CD14-positive monocyte (primary cell): ENCODE measurements at regions not wholly inside any gene's neighbourhood (a gene's known extent, or its start where the extent isn't known, plus 50 kb on each side); places are given as distances from the start of the nearest gene placed in this dataset.
"Not testable (repeated sequence)": the region's sequence is repeated elsewhere in the genome, so short reads cannot be mapped to it uniquely, and the experiment has no call there.

Experiments used
- DNase-seq, 3 donors: peaks; one replicate each; pipeline ENCODE4 v3.0.0-alpha.2; 2011 to 2022
- H2AFZ ChIP-seq: 2 replicates; pipeline ENCODE4 v1.6.0; 2012; ENCODE audit warnings: mild to moderate bottlenecking, low read depth, low read length, inconsistent platforms; ENCODE audit not compliant: insufficient read depth, poor library complexity, severe bottlenecking
- H3K27ac ChIP-seq, 2 donors: 1 replicate in 1 of 2; 2 replicates in 1 of 2; pipeline ENCODE4 v1.5.1; 2012 to 2013; ENCODE audit warnings: low read length in 2 of 2, control low read depth in 1 of 2, inconsistent platforms in 1 of 2, low read depth in 1 of 2, mild to moderate bottlenecking in 1 of 2
- H3K27me3 ChIP-seq, 2 donors: one replicate each; pipeline versions ENCODE4 v1.6.0 to v1.6.1; 2011 to 2013; ENCODE audit warnings: low read length in 2 of 2; ENCODE audit not compliant: control insufficient read depth in 2 of 2, insufficient read depth in 2 of 2
- H3K36me3 ChIP-seq, 2 donors: replicated peaks in 1 of 2; 1 replicate in 1 of 2; 2 replicates in 1 of 2; pipeline versions ENCODE4 v1.5.1 to v1.6.1; 2012 to 2013; ENCODE audit warnings: low read length in 2 of 2, control low read depth in 1 of 2, inconsistent platforms in 1 of 2, mild to moderate bottlenecking in 1 of 2; ENCODE audit not compliant: insufficient read depth in 2 of 2, control insufficient read depth in 1 of 2
- H3K4me1 ChIP-seq, 2 donors: 1 replicate in 1 of 2; 2 replicates in 1 of 2; pipeline versions ENCODE4 v1.5.1 to v1.6.1; 2012 to 2013; ENCODE audit warnings: low read length in 2 of 2, control low read depth in 1 of 2, inconsistent platforms in 1 of 2, mild to moderate bottlenecking in 1 of 2, moderate library complexity in 1 of 2; ENCODE audit not compliant: insufficient read depth in 2 of 2, control insufficient read depth in 1 of 2
- H3K4me2 ChIP-seq: replicated peaks from 2 replicates; pipeline ENCODE3; 2012; ENCODE audit warnings: low read length, moderate library complexity, mild to moderate bottlenecking; ENCODE audit not compliant: poor library complexity, severe bottlenecking; ENCODE audit errors: extremely low read depth
- H3K4me3 ChIP-seq, 3 experiments: fragments of 200-600 bp in 1 of 3; sonication (generic) in 1 of 3; replicated peaks in 1 of 3; 1 replicate in 2 of 3; 2 replicates in 1 of 3; pipeline ENCODE4 v1.5.1; 2011 to 2013; ENCODE audit warnings: low read length in 3 of 3, mild to moderate bottlenecking in 3 of 3, control low read depth in 2 of 3, low read depth in 2 of 3, inconsistent platforms in 1 of 3, moderate library complexity in 1 of 3
- H3K79me2 ChIP-seq: 2 replicates; pipeline ENCODE4 v1.6.0; 2012; ENCODE audit warnings: mild to moderate bottlenecking, control low read depth, inconsistent platforms, low read length, moderate library complexity; ENCODE audit not compliant: insufficient read depth
- H3K9ac ChIP-seq: 2 replicates; pipeline ENCODE4 v1.6.0; 2017; ENCODE audit warnings: low read length, mild to moderate bottlenecking; ENCODE audit not compliant: insufficient read depth, poor library complexity, severe bottlenecking
- H3K9me3 ChIP-seq, 2 donors: replicated peaks in 1 of 2; 1 replicate in 1 of 2; 2 replicates in 1 of 2; pipeline versions ENCODE4 v1.5.1 to v1.6.1; 2012 to 2013; ENCODE audit warnings: low read length in 2 of 2, control low read depth in 1 of 2; ENCODE audit not compliant: control insufficient read depth in 1 of 2, insufficient read depth in 1 of 2
- H4K20me1 ChIP-seq: 2 replicates; pipeline ENCODE4 v1.6.0; 2012; ENCODE audit warnings: mild to moderate bottlenecking, low read length, control low read depth, moderate library complexity; ENCODE audit not compliant: insufficient read depth
- H3K27ac Mint-ChIP-seq, 7 donors: one replicate each; pipeline ENCODE4 v1.8.0; 2020; ENCODE audit warnings: mild to moderate bottlenecking in 7 of 7, mixed read lengths in 7 of 7, moderate library complexity in 6 of 7, inconsistent platforms in 2 of 7
- H3K27me3 Mint-ChIP-seq, 3 donors: one replicate each; pipeline ENCODE4 v1.8.0; 2021 to 2022; ENCODE audit warnings: low read depth in 3 of 3, mild to moderate bottlenecking in 3 of 3, mixed read lengths in 3 of 3, moderate library complexity in 3 of 3, inconsistent platforms in 1 of 3
- H3K36me3 Mint-ChIP-seq, 2 donors: one replicate each; pipeline ENCODE4 v1.8.0; 2020; ENCODE audit warnings: mixed read lengths in 2 of 2, inconsistent platforms in 1 of 2, mild to moderate bottlenecking in 1 of 2
- H3K4me1 Mint-ChIP-seq: one replicate; pipeline ENCODE4 v1.8.0; 2020; ENCODE audit warnings: mild to moderate bottlenecking, mixed read lengths
- H3K4me3 Mint-ChIP-seq, 2 donors: one replicate each; pipeline ENCODE4 v1.8.0; 2020; ENCODE audit warnings: mild to moderate bottlenecking in 2 of 2, mixed read lengths in 2 of 2, moderate library complexity in 1 of 2
- H3K9me3 Mint-ChIP-seq, 7 donors: one replicate each; pipeline ENCODE4 v1.8.0; 2020 to 2022; ENCODE audit warnings: mixed read lengths in 7 of 7, mild to moderate bottlenecking in 6 of 7, moderate library complexity in 6 of 7, inconsistent platforms in 2 of 7
- WGBS: methylation state at CpG from one replicate; pipeline ENCODE4 v1.1.5; 2013; ENCODE audit warnings: missing lambda C conversion rate; ENCODE audit not compliant: insufficient coverage; 5-methylcytosine and 5-hydroxymethylcytosine counted together
- intact Hi-C, 2 donors: fragments of 100-400 bp; cut with micrococcal nuclease; formaldehyde crosslinking; loops; one replicate each; pipeline versions ENCODE4 v1.15.0 to v1.15.1; 2023
- TF ChIP-seq, protein P1 (sequence below): fragments of 200-600 bp; IDR thresholded peaks from one replicate; pipeline ENCODE4 v1.8.0; 2022; ENCODE audit warnings: antibody characterized with exemption, mild to moderate bottlenecking

DNA sequence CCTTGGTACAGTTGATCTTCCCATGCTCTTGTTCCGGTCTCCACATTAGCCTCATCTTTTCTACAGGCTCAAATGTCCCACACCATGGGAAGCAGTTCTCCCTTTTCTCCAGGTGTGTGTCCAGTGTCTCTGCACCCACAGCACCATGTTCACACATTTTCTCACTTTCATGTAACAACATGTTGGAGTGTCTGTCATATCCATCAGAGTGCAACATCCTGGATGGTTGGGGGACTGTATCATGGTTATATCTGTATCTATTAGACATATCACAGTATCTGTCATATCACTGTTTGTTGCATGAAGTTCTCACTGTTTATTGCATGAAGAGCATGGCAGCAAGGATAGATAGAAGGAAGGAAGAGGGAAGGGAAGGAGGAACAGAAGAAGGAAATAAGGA lies 635.6 kb downstream of the EPM2A start:
- Mint-ChIP-seq H3K4me1 (no peaks in the 10 kb centered on the region), H3K36me3 (no peaks in the 10 kb centered on the region), H3K4me3 (no peak overlapping the region), H3K27me3 (peaks cover 0 to 2% (median 0%) of the 10 kb centered on the region in 3 donors), H3K27ac (no peak overlapping the region), H3K9me3 (peaks cover 12 to 29% (median 19%) of the 10 kb centered on the region in 7 donors)
- WGBS: no CpG with 5 or more reads among the region's 1 CpG
- Histone ChIP-seq H3K9me3 (peaks cover 21 to 26% of the 10 kb centered on the region in 2 donors), H3K4me1 (no peaks in the 10 kb centered on the region), H3K4me3 (no peak overlapping the region), H3K9ac (no peak overlapping the region), H4K20me1 (no peaks in the 10 kb centered on the region), H2AFZ (no peak overlapping the region), H3K79me2 (no peaks in the 10 kb centered on the region), H3K4me2 (no peak overlapping the region), H3K27ac (no peak overlapping the region), H3K36me3 (no peaks in the 10 kb centered on the region), H3K27me3 (no peaks in the 10 kb centered on the region)
- intact Hi-C loops: no loop called here
- TF ChIP-seq, protein P1, sequence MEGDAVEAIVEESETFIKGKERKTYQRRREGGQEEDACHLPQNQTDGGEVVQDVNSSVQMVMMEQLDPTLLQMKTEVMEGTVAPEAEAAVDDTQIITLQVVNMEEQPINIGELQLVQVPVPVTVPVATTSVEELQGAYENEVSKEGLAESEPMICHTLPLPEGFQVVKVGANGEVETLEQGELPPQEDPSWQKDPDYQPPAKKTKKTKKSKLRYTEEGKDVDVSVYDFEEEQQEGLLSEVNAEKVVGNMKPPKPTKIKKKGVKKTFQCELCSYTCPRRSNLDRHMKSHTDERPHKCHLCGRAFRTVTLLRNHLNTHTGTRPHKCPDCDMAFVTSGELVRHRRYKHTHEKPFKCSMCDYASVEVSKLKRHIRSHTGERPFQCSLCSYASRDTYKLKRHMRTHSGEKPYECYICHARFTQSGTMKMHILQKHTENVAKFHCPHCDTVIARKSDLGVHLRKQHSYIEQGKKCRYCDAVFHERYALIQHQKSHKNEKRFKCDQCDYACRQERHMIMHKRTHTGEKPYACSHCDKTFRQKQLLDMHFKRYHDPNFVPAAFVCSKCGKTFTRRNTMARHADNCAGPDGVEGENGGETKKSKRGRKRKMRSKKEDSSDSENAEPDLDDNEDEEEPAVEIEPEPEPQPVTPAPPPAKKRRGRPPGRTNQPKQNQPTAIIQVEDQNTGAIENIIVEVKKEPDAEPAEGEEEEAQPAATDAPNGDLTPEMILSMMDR: no peak
- DNase-seq: no peak

DNA sequence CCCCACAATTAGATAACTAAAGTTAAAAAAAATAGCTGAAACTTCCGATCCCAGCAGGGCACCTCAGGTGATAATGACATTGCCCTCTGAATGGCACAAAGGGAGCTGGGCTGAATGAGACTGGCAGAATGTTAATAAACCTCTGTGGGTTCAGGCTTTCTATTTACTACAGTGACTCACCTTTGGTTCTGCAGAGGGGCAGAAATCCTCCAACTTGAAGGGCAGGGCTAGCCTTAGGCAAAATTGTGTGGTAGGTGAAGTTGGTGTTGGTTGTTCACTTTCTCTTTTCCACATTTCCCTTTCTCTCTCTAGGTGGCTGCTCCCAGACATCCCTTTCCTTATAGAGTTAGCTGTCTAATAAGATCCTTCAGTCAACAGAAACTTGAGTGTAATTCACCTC lies 625.2 kb downstream of the EPM2A start:
- no peak overlapping the region for H3K9ac ChIP-seq
- no peak overlapping the region for H3K4me2 ChIP-seq
- DNase-seq: no peak
- WGBS: 100% methylated on average over 1 of the region's 1 CpG
- Mint-ChIP-seq H3K36me3 (no peaks in the 10 kb centered on the region), H3K27ac (no peak overlapping the region), H3K4me3 (no peak overlapping the region), H3K27me3 (peaks cover 1 to 3% (median 2%) of the 10 kb centered on the region in 3 donors), H3K9me3 (peaks cover 8 to 15% (median 10%) of the 10 kb centered on the region in 7 donors), H3K4me1 (no peaks in the 10 kb centered on the region)
- no peaks in the 10 kb centered on the region for H3K4me1 ChIP-seq
- H4K20me1 ChIP-seq: no peaks in the 10 kb centered on the region
- H3K9me3 ChIP-seq: no peaks in the 10 kb centered on the region
- H3K27ac ChIP-seq: no peak overlapping the region
- no peaks in the 10 kb centered on the region for H3K79me2 ChIP-seq
- TF ChIP-seq, protein P1: no peak
- H3K27me3 ChIP-seq: no peaks in the 10 kb centered on the region
- no peak overlapping the region for H2AFZ ChIP-seq
- intact Hi-C loops: no loop called here
- no peaks in the 10 kb centered on the region for H3K36me3 ChIP-seq
- no peak overlapping the region for H3K4me3 ChIP-seq

DNA sequence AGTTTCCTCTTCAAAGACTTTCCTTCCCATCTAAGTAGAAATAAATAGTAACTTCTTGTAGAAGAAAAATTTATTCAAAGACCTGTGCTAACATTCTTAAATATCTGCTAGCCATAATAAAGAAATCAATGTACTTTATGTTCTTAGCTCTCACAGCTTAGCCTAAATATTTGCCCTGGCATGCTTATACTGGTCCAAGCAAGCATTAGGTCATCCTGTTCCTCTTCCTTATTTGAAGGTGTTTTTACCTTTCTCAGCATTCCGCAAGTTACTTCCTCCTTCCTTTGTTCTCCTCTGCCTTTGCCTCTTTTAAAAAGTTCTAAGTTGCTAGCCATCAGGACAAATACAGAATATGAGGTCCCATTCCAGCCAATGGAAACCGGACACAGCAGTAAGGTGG lies 623.9 kb downstream of the EPM2A start:
- H3K4me2 ChIP-seq, H4K20me1 ChIP-seq, H3K27ac ChIP-seq, H3K4me1 Mint-ChIP-seq, intact Hi-C loops, H3K9me3 ChIP-seq, H3K36me3 Mint-ChIP-seq, H3K4me1 ChIP-seq, H3K4me3 ChIP-seq, H3K9ac ChIP-seq, H3K79me2 ChIP-seq, H2AFZ ChIP-seq, H3K4me3 Mint-ChIP-seq, DNase-seq, H3K27me3 Mint-ChIP-seq, H3K27me3 ChIP-seq, H3K36me3 ChIP-seq, H3K27ac Mint-ChIP-seq: not testable (repeated sequence)
- 100% methylated on average over 1 of the region's 2 CpGs for WGBS
- H3K9me3 Mint-ChIP-seq: peaks cover 7 to 15% (median 9%) of the 10 kb centered on the region in 7 donors
